ENCODE measurements at regions not wholly inside any gene's neighbourhood (a gene's known extent, or its start where the extent isn't known, plus 50 kb on each side); places are given as distances from the start of the nearest gene placed in this dataset.

GRCh38 chr4:74588350-74588749, 143.4 kb downstream of the AREG start:
- TF ChIP-seq CTCF (IDR thresholded peaks at IDR 0.05) (no peak), POLR2A (IDR thresholded peaks at IDR 0.05) (no peak)
